LNCaP clone FGC (cell line): ENCODE measurements at regions not wholly inside any gene's neighbourhood (a gene's known extent, or its start where the extent isn't known, plus 50 kb on each side); places are given as distances from the start of the nearest gene placed in this dataset.

Experiments used
- DNase-seq: peaks from one replicate; pipeline ENCODE4 v3.0.0-alpha.2; 2011; ENCODE audit warnings: low read depth
- H3K4me3 ChIP-seq: 2 replicates; pipeline ENCODE4 v1.5.1; 2011; ENCODE audit warnings: mild to moderate bottlenecking, low read depth, low read length, control low read depth
- CTCF ChIP-seq: IDR thresholded peaks from 2 replicates; pipeline ENCODE4 v1.5.1; 2012; ENCODE audit warnings: mild to moderate bottlenecking; ENCODE audit not compliant: control insufficient read depth, insufficient read depth; ENCODE audit errors: extremely low read depth

DNA sequence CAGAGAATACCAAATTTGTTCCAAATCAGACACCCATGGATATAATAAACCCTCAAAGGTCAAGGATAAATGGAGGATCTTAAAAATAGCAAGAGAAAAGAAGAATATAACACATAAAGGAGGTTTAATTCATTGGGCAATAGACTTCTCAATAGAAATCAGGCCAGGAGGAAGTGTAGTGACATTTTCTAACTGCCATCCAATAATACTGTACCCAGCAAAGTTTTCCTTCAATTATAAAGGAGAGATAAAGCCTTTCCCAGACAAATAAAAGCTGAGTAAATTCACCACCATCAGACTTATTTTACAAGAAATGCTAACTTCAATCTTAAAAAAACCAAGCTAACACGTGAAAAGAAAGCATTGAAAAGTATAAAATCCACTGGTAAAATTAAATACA, 121.6 kb downstream of the MSTN start:
- no peak for TF ChIP-seq CTCF
- no peak for DNase-seq
- H3K4me3 ChIP-seq = no peak overlapping the region

GRCh38 chr2:189937691-189938090, 124.8 kb downstream of the MSTN start:
- TF ChIP-seq CTCF = no peak

DNA sequence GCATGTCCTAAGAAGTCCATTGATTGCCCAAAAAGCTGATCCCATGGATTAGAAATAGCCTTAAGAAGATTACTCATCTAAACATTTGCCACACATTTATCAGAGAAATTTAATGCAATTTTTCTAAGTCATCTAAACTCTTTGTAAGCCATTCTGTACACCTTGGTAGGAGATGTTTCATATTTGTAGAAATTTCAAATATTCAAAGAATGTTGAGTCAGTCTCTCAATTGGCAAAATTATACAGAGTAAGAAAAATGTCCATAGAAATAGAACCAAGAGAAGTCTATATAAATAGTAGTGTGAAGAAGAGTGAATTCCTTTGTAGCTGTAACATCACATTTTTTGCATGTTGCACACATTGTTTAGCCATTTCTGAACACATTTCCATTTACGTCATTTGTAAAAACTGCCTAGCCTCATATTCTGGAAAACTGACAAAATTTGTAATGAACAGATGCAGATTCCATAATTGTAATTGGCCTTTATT, 128.6 kb downstream of the MSTN start:
- DNase-seq = no peak
- H3K4me3 ChIP-seq = no peak overlapping the region
- TF ChIP-seq CTCF = no peak

More at GRCh38 chr2:189937691-189938090, 124.8 kb downstream of the MSTN start:
- DNase-seq = no peak
- H3K4me3 ChIP-seq = no peak overlapping the region

DNA sequence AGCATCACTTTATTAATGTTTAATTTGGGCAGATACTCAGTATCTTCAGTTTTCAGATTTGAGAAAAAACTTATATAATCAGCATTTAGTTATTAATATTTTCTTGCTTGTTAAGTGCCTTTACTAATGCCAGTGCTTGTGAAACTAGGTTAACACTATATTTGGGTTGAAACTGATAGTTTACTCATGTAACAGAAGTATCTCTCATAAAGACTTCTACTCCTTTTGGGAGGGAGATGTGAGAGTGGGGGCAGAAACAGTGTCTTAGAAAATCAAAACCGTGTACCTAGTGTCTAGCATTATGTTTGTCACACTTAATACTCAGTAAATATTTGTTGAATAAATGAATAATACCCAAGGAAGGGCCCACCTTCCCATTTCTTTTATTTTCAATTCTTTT, 129.5 kb downstream of the MSTN start:
- no peak for TF ChIP-seq CTCF

DNA sequence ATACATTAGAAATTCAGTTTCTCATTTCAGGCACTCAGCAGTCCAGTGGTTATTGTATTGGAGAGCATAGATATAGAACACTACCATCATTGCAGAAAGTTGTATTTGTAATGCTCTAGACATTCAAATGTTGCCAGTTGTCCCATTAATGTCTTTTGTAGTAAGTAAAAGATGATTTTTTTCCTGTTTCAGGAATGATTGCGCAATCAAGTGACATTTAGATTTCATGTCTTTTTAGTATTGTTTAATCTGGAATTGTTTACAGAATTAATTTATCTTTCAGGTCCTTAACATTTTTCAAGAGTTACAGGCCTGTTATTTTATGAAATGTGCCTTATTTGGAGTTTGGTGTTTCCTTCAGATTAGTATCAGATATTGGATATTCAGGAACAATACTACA, 134.7 kb downstream of the MSTN start:
- H3K4me3 ChIP-seq = no peak overlapping the region
- no peak for DNase-seq

More for the DNA sequence above, 129.5 kb downstream of the MSTN start:
- DNase-seq = no peak
- H3K4me3 ChIP-seq = no peak overlapping the region

More for the DNA sequence above, 134.7 kb downstream of the MSTN start:
- TF ChIP-seq CTCF = no peak
